DMS 273 (cell line): ENCODE measurements at regions not wholly inside any gene's neighbourhood (a gene's known extent, or its start where the extent isn't known, plus 50 kb on each side); places are given as distances from the start of the nearest gene placed in this dataset.
"Not testable (repeated sequence)": the region's sequence is repeated elsewhere in the genome, so short reads cannot be mapped to it uniquely, and the experiment has no call there.

Experiments used
- DNase-seq: peaks from one replicate; lab custom pipeline; 2025; ENCODE audit not compliant: unreplicated experiment; lab: John Stamatoyannopoulos, UW

DNA sequence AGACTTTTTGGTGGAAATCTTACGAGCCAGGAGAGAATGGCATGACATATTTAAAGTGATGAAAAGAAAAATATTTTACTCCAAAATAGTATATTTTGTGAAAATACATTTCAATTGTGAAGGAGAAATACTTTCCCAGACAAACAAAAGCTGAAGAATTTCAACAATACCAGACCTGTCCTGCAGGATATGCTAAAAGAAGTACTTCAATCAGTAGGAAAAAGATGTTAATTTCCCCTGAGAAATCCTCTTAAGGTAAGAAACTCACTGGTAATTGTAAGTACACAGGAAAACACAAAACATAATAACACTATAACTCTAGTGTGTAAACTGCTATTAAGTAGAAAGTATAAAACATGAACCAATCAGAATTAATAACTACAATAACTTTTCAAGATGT, 341.8 kb upstream of the GJE1 start:
- DNase-seq, result no peak

DNA sequence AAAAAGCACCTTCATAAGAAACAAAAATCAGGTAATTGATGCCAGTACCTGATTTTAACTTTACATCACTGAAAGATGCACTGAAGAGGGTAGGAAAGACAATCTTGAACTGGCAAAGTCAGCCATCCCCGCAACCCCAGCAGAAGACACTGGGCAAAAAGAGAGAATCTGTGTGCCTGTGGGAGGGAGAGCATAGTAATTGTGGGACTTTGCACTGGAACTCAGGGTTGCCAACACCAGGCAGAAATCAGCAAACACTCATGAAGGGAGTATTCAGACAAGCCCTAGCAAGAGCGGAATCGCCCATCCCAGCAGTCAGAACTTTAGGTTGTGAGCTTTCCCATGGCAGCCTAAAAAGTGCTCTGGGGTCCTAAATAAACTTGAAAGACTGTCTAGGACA, 344.6 kb upstream of the GJE1 start:
- no peak for DNase-seq

DNA sequence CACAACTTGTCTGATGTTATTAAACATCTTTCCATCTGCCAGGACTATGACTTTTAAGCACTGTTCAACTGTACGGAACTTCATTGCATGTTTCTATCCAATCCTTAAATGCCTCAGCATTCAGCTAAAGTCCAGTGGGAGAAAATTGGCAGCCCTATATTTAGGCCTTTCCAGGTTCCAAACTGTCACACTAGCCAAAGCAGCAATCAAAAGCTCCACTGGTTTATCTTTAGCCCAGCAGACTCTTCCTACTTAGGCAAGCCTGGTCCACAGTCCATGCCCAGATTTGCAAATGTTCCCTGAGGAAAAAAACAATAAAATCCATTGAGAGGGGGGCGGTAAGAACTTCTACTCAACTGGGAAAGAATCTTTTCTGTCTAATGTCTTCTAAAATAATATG, 349.1 kb upstream of the GJE1 start:
- DNase-seq, result no peak

DNA sequence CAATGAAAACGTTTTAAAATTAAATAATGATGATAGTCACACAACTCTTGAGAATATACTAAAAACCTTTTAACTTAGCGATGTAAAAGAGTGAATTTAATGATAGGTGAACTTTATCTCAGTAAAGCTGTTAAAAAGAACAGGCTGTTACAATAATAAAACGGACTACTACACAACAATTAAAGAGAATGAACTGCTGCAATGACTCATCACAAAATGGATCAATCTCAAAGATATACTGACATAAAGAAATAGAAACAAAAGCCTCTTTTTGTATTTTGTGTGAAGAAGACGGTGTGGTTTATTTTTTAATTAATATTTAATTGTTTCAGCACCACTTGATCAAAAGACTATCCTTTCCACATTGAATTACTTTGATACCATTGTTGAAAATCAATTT, 352.4 kb upstream of the GJE1 start:
- no peak for DNase-seq

DNA sequence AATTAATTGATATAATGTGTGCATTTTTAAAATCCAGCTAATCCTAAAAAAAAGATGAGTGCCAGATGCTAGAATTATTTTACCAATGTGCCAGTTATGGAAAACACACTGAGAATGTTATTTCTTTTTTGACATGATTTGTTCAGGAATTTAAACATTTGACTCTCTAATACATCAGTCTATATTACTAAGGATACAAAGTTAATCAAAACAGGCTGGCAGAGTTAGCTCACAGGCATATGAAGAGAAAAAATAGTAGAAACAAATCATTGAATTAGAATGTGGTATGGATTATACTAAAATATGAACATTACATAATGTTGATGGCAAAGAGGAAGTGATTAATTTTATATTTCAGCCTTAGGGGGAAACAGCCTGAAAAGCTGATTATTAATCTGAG, 368.3 kb upstream of the GJE1 start:
- no peak for DNase-seq

DNA sequence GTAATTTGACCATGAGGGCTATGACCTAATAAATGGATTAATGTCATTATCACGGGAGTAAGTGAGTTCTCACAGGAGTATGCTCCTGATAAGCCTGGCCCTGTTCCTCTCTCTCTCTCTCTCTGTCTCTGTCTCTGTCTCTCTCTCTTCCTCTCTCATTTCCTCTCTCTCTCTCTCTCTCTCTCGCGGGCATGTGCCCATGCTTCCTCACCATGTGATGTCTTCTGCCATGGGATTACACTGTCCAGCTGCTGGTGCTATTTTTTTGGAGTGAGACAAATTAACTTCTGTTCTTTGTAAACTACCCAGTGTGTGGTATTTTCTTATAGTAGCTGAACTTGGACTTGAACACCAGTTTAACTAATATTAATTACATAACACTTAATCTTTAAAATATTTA, 374.3 kb upstream of the GJE1 start:
- no peak for DNase-seq

DNA sequence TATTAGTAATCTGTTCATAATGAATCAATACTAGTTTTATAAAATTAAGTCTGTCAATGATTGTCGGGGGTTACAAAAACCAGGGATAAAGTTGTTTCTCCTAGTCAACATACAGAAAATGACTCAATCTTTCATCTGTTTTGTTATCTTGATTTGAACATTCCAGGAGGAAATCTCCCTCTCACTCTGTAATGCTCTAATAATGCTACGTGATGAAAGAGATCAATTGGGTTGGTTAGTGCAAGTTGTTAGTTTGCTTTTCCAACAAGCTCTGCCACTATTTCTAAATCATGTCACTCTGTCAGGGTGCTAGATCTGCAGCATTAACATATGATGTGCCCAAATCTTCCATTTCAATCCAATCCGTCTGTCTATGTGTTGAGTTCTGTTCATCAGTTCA, 379.5 kb upstream of the GJE1 start:
- no peak for DNase-seq

DNA sequence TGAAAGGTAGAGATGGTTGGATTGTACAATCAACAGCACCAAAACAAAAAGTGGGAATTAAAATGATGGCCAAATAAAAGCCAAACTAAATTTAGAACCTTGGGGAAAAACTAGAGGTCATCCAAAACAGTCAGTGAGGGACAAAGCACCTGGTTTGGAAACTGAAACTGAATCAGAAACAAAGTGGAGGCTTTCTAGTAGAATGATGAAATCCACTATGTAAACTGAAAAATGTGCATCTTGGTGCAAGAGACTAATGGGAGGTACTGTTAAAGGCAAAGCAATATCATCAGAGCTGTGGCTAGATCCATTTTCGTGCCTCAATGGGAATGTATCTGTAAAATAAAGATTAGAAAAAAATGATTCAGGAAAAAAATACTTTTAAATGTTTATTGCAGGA, 380.0 kb upstream of the GJE1 start:
- DNase-seq, result no peak

DNA sequence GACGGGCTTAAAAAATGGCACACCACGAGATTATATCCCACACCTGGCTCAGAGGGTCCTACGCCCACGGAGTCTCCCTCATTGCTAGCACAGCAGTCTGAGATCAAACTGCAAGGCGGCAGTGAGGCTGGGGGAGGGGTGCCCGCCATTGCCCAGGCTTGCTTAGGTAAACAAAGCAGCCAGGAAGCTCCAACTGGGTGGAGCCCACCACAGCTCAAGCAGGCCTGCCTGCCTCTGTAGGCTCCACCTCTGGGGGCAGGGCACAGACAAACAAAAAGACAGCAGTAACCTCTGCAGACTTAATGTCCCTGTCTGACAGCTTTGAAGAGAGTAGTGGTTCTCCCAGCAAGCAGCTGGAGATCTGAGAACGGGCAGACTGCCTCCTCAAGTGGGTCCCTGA, 386.4 kb upstream of the GJE1 start:
- not testable (repeated sequence) for DNase-seq

DNA sequence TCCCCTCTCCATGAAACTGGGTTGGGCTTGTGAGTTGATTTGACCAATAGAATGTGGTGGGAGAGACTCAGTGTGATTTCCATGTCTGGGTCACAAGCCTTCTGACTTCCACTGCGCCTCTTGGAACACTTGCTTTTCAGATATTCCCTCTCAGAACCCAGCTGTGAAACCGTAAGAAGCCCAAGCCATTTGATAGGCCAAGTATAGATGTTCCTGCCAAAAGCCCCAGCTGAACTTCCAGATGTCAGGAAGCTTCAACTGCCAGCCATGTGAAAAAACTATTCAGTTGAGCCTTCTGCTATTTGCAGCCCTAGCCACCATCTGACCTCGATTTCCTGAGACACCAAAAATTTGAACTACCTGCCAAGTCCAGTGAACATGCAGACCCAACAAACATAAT, 387.8 kb upstream of the GJE1 start:
- DNase-seq, result peak; percentile 18

DNA sequence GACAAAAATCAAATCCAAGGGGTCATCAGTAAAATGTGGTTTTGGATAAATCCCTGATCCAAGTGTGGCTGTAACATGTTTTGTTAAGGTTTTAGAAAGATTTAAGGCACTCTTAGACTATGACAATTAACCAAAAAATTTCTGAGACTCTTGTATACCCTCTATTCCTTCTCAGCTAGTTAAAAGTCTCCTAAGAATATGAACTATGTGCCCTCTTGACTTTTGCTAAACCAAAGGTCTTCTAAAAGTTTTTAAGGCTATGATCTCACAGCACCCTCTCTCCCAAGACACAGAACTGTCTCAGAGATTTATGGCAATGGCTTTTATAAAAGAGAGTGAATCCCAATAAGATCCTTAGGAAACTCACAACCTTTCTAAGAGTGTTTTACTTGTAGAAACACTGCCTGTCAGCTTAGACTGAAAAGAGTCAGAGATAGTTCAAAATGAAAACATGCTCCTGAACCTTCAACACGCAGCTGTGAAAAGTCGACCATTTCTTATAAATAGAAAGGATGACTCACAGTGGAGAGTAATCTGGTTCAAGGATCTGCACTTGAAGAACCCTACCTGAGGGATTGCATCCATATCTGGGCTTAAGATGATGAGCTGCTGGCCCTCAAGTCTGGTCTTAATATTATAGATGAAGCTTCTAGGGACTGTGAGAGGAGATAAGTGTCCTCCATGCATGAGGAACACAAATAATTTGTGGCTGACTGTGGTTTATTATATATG, 388.4 kb upstream of the GJE1 start:
- DNase-seq, result no peak

DNA sequence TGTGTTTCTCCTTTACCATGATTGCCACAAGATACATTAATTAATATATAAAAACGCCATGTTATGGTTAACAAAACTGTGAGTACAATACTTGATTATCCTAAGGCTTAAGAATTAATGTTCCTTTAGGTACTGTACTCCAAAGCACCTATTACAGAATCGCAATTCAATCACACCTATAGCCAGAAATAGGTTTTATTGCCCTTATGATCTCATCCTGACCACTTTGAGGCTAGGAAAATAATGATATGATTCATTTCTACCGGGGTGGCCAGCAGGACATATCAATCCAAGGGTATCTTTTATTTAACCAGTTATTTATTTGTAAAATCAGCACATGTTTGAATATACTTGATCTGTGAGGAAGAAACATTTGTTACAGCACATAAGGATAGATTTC, 396.6 kb upstream of the GJE1 start:
- DNase-seq, result no peak

DNA sequence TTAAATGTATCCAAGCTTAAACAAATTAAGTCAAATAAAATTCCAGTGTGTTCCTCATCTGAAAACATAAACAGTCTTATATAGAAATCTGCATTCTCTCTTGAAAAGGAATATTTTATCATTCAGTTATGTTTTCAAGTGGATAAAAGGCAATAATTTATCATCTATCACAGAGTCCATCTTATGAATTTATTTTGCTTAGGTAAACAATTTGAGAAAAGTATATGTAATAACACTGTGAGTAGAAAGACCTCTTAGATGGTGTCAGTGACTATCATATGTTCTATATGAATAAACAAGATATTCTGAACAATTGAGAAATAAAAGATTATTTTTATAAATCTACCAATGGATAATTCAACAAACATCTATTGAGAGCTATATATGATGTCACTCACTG, 397.6 kb upstream of the GJE1 start:
- DNase-seq, result no peak

DNA sequence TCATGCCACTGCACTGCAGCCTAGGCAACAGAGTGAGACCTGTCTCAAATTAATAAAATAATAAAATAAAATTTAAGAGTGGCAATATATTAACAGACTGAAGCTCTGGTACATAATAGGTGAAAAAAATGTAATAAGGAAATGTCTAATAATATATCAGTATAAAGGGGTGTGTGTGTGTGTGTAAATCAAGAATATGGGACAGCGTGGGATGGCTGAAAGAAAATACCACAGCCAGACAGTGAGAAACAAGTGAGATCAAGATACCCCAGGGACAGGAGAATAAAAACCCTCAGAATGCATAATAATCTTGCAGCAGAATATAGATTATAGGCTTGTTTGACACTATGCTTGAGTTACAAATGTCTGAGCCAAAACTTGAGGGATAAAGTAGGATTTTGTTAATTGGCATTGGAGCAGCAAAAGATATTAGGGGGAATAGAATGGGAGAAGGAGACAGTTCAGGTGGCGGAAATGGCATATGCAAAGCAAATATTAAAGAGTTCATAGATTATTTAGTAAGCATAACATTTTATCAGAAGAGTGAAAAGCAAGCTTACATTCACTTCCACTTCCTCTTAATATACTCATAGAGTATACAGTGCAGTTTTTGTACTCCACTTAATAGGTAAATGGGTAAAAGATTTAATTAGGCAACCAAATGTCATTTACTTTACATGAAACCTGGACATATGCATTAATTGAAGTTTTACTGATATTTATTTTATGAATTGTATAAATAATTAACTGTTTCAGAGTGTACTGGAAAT, 398.5 kb upstream of the GJE1 start:
- DNase-seq, result no peak

DNA sequence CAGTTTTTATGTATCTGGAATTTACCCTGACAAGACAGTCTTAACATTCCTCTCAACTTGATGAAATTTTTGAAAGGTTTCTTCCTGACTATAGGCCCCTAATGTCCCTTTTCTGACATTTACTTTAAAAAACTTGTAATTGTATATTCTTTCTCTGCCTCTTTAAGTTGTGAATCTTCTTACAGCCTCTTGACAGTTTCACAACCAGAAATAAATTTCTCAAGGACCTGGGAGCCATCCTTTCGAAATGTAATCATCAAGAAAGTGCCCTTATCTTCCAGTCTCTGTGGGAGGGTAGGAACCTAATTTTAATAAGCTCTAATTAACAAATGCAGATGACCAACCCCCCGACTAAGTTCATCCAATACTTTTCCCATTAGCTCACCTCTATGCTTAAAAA, 403.6 kb upstream of the GJE1 start:
- no peak for DNase-seq

DNA sequence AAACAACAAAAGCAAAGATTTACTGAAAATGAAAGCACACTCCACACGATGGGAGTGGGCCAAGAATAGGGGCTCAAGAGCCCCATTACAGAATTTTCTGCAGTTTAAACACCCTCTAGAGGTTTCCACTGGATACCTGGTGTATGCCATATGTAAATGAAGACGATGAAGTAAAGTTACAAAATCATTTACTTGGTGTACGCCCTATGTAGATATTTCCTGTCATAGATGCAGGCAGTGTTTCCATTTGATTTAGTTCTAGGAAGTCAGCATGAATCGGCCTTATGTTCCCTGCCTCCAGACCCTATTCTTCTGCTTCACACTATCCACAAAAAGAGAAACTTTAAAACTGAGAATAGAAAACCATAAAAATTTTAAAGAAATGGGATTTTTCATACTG, 404.4 kb upstream of the GJE1 start:
- no peak for DNase-seq

DNA sequence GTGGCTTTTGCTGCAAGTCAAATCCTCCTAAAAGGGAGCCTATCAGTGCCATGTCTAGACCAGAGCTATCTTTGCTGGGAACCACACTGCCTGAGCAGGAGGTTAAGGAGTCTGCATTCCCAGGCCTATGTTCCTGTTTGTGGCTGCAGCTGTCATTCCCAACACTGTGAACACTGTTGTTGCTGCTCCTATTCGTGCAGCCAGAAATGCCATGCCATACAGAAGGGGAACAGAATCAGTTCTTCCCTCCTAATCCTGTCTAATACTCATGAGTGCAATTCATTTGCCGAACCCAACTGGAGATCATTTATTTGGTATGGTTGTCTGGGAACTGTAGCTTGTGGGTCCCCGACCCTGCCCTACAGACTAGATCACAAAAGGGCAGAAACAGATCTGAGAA, 406.5 kb upstream of the GJE1 start:
- no peak for DNase-seq

DNA sequence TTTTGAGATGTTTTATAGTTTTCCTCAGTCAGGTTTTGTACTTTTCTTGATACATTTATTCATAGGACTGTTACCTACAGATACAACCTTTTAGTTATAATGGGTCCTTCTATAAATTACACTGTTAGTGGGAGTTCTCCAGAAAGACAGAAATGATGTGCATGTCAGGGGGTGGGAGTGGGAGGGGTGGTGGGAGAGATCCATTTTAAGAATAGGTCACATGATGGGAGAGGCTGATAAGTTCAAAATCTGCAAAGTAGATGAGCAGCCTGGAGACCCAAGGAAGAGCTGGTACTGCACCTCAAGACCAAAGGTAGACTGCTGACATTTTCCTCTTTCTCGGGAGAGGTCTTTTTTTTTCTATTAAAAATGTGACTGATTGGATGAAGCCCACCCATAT, 408.0 kb upstream of the GJE1 start:
- no peak for DNase-seq

DNA sequence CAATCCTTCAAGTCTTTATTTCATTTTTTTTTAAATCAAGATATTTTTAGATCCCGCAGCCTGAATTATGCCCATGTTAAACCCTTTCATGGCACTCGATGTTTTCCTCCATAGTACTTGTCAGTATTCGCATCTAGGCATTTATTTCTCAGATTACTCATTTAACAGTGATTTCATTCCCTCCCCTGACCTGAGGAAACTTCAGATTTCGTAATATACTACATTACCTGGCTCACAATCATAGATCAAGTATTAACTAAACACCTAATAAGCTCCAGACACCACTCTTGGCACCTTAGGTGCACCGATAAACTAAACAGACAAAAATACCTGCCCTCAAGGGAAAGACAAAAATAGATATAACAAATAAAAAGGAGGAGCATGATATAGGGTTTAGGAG, 413.2 kb upstream of the GJE1 start:
- DNase-seq, result no peak

DNA sequence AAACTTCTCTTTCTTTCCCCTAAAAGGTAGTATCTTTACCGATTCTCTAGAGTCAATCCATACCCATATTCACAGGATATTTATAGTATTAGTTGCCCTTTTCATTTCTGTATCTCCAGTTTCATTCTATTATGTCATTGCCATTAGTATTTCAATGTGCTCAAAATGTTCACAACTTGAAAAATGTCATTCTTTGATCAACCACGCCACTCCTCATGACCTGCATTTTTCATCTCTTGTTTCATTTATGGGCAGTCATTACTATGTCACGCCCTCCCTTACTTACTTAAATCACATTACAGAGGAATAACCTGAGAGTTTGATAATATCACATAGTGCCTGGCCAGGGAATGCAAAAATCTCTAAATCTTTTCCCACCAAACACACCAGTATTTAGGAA, 427.3 kb upstream of the GJE1 start:
- DNase-seq, result no peak

DNA sequence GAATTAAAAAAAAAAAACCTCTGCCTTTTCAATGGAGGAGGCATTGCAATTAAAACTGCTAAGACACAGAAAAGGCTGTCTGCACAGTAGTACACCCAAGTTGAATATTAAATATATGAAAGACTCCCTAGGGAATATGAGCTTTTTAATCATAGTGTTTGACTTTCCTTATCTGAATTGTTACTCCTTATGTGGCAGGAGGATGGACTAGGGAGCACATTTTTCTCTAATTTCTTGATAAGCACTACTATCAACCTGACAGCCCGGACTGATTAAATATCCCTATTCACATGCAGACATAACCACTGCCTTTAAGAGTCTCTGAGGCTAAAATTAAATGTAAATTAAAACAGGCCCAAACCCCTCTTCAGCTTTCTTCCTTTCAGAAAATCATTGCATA, 428.6 kb upstream of the GJE1 start:
- no peak for DNase-seq

DNA sequence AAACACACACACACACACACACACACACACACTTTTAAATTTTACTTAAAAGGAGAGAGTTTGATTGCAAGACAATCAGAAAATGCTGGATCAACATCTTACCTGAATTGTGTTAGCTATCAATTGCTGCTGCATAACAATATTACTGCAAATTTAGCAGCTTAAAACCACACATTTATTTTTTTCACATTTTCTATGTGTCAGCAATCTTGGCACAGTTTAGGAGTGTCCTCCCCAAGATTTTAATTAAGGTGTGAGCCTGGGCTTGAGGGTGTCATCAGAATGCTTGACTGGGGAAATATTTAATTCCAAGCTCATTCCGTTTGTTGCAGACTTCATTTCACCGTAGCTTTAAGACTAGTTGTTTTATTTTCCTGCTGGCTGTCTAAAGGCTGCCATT, 431.0 kb upstream of the GJE1 start:
- no peak for DNase-seq

DNA sequence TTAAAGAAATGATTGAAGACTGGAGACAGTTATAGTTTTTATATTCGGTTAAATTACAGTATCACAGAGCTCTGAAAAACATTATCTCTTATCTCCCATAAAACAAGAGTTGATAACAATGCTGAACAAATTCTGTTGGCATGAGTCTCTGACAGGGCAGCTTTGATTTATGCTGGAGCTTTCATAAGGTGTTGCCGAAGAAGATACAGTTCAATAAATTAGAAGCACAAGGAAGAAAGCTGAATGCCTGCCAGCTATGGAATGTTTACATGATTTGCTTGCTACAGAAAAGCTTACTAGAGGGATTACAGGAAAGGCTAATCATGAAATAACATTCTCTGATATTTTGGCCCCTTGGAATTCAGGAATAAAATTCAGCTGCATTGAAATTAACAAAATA, 431.9 kb upstream of the GJE1 start:
- no peak for DNase-seq
